Right lobe of liver (tissue), 4 donors: ENCODE measurements at regions not wholly inside any gene's neighbourhood (a gene's known extent, or its start where the extent isn't known, plus 50 kb on each side); places are given as distances from the start of the nearest gene placed in this dataset.

Source experiments
- CTCF ChIP-seq, 4 donors: fragments of 200-600 bp in 3 of 4; fragments of 450-650 bp in 1 of 4; IDR thresholded peaks; one replicate each; pipeline versions ENCODE4 v1.5.1 to v1.8.0; 2016 to 2022; ENCODE audit warnings: antibody characterized with exemption in 4 of 4, mild to moderate bottlenecking in 2 of 4
- POLR2A ChIP-seq: fragments of 450-650 bp; IDR thresholded peaks from one replicate; pipeline ENCODE4 v1.6.1; 2017; ENCODE audit warnings: antibody characterized with exemption, mild to moderate bottlenecking
- donor health status: DM: no; HTN: no; CAD: no.
- donor health status: DM: no; HTN: no; CAD: no.
- donor health status: DM: no; HTN: yes; CAD: no.

- no peak for TF ChIP-seq CTCF (IDR thresholded peaks at IDR 0.05)
- no peak for TF ChIP-seq POLR2A
Observed at GRCh38 chr1:68677684-68678351, 180.9 kb upstream of the DEPDC1 start.
